H1 (cell line): ENCODE measurements at regions not wholly inside any gene's neighbourhood (a gene's known extent, or its start where the extent isn't known, plus 50 kb on each side); places are given as distances from the start of the nearest gene placed in this dataset.
A peak's percentile ranks its signal among the peaks of the same experiment; 100 is the strongest.

Experiments used
- BCL11A ChIP-seq, 2 experiments: IDR thresholded peaks; one replicate each; pipeline ENCODE4 v1.6.1; 2011; ENCODE audit warnings: low read depth in 2 of 2, low read length in 2 of 2, mild to moderate bottlenecking in 2 of 2
- CTBP2 ChIP-seq: IDR thresholded peaks from 2 replicates; pipeline ENCODE4 v1.7.0; 2011; ENCODE audit warnings: borderline replicate concordance, mild to moderate bottlenecking, moderate library complexity, mixed read lengths, low read length; ENCODE audit not compliant: insufficient read depth, insufficient read length
- CTCF ChIP-seq, 3 experiments: IDR thresholded peaks; 1 replicate in 2 of 3; 2 replicates in 1 of 3; pipeline versions ENCODE4 v1.5.1 to v1.6.1; 2011; ENCODE audit warnings: low read length in 3 of 3, mild to moderate bottlenecking in 3 of 3, inconsistent platforms in 2 of 3, low read depth in 1 of 3, moderate library complexity in 1 of 3; ENCODE audit not compliant: insufficient read depth in 1 of 3; ENCODE audit errors: control extremely low read depth in 1 of 3
- JUN ChIP-seq: IDR thresholded peaks from 2 replicates; pipeline ENCODE4 v1.6.1; 2011; ENCODE audit warnings: low read depth, mild to moderate bottlenecking, improper control_type of control experiment, low read length
- NANOG ChIP-seq: IDR thresholded peaks from 2 replicates; pipeline ENCODE4 v1.6.1; 2011; ENCODE audit warnings: low read length, low read depth, mild to moderate bottlenecking, inconsistent platforms; ENCODE audit not compliant: insufficient read depth, poor library complexity, severe bottlenecking
- POLR2AphosphoS5 ChIP-seq: IDR thresholded peaks from 2 replicates; pipeline ENCODE4 v1.6.1; 2011; ENCODE audit warnings: low read depth, low read length
- SAP30 ChIP-seq: fragments of 300-600 bp; sonication (generic); IDR thresholded peaks from 2 replicates; pipeline ENCODE4 v1.7.1; 2012; ENCODE audit warnings: low read length, moderate library complexity, mild to moderate bottlenecking, inconsistent platforms; ENCODE audit not compliant: insufficient read depth, insufficient replicate concordance
- SRF ChIP-seq: IDR thresholded peaks from 2 replicates; pipeline ENCODE4 v1.6.1; 2011; ENCODE audit warnings: mild to moderate bottlenecking, low read depth, low read length, moderate library complexity
- TCF12 ChIP-seq: IDR thresholded peaks from 2 replicates; pipeline ENCODE4 v1.6.1; 2011; ENCODE audit warnings: low read depth, mild to moderate bottlenecking, low read length

- TF ChIP-seq CTCF (IDR thresholded peaks at IDR 0.05; ENCODE audit: control extremely low read depth in 1 of 3, insufficient read depth in 1 of 3, low read depth in 1 of 3, low read length in 3 of 3) (peak; percentile 34 to 44 (median 35)), BCL11A (IDR thresholded peaks at IDR 0.05; ENCODE audit: low read depth in 2 of 2, low read length in 2 of 2) (no peak), TCF12 (no peak), SRF (no peak), SAP30 (no peak), JUN (no peak), CTBP2 (no peak), NANOG (no peak), POLR2AphosphoS5 (no peak)
Observed at GRCh38 chr7:112546723-112547513, 66.1 kb downstream of the LSMEM1 start (continued).
